Right atrium auricular region (tissue), 2 donors: ENCODE measurements at regions not wholly inside any gene's neighbourhood (a gene's known extent, or its start where the extent isn't known, plus 50 kb on each side); places are given as distances from the start of the nearest gene placed in this dataset.
"Not testable (repeated sequence)": the region's sequence is repeated elsewhere in the genome, so short reads cannot be mapped to it uniquely, and the experiment has no call there.

Experiments used
- DNase-seq: peaks from one replicate; pipeline ENCODE4 v3.0.0-alpha.2; 2019; ENCODE audit warnings: low spot score
- H3K27ac ChIP-seq, 2 donors: fragments of 200-600 bp; sonication (generic); 1 replicate in 1 of 2; 2 replicates in 1 of 2; pipeline ENCODE4 v1.5.1; 2016 to 2019
- H3K27me3 ChIP-seq, 2 donors: fragments of 200-600 bp; sonication (generic); one replicate each; pipeline versions ENCODE4 v1.5.1 to v1.6.0; 2017 to 2019
- H3K36me3 ChIP-seq: fragments of 200-600 bp; sonication (generic); one replicate; pipeline ENCODE4 v1.5.1; 2016
- H3K4me1 ChIP-seq, 2 donors: fragments of 200-600 bp; sonication (generic); one replicate each; pipeline versions ENCODE4 v1.5.1 to v1.6.0; 2017 to 2019
- H3K4me3 ChIP-seq, 2 donors: fragments of 200-600 bp; sonication (generic); 1 replicate in 1 of 2; 2 replicates in 1 of 2; pipeline ENCODE4 v1.5.1; 2017 to 2019; ENCODE audit warnings: mild to moderate bottlenecking in 1 of 2, moderate library complexity in 1 of 2
- H3K9me3 ChIP-seq, 2 donors: fragments of 200-600 bp; sonication (generic); one replicate each; pipeline ENCODE4 v1.5.1; 2019
- TF ChIP-seq, protein P1 (sequence below), 2 donors: fragments of 200-600 bp; sonication (generic); IDR thresholded peaks; one replicate each; pipeline ENCODE4 v1.5.1; 2019; ENCODE audit warnings: antibody characterized with exemption in 2 of 2

DNA sequence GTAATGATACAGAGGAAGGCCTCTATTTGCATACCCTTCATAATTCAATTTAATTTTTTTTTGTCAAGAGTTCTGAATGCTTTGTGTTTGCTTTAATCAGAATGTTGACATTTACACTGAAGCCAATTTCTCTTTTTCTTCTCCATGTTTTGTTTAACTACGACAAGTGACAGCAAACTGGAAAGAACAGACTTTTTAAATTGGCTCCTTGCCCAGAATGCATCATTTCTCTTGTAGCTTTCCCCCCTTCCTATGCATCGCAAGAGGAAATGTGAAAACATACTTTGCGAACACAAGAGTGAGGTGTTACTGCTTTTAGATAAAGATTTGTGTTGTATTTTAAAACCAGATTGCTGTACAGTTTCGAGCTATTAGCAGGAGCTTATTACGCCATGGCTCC, 955.2 kb upstream of the CELF4 start:
- H3K4me3 ChIP-seq: no peak overlapping the region
- no peaks in the 10 kb centered on the region for H3K9me3 ChIP-seq
- H3K27ac ChIP-seq: no peak overlapping the region
- no peak for DNase-seq
- no peaks in the 10 kb centered on the region for H3K36me3 ChIP-seq
- H3K27me3 ChIP-seq: no peaks in the 10 kb centered on the region
- TF ChIP-seq, protein P1, sequence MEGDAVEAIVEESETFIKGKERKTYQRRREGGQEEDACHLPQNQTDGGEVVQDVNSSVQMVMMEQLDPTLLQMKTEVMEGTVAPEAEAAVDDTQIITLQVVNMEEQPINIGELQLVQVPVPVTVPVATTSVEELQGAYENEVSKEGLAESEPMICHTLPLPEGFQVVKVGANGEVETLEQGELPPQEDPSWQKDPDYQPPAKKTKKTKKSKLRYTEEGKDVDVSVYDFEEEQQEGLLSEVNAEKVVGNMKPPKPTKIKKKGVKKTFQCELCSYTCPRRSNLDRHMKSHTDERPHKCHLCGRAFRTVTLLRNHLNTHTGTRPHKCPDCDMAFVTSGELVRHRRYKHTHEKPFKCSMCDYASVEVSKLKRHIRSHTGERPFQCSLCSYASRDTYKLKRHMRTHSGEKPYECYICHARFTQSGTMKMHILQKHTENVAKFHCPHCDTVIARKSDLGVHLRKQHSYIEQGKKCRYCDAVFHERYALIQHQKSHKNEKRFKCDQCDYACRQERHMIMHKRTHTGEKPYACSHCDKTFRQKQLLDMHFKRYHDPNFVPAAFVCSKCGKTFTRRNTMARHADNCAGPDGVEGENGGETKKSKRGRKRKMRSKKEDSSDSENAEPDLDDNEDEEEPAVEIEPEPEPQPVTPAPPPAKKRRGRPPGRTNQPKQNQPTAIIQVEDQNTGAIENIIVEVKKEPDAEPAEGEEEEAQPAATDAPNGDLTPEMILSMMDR (IDR thresholded peaks at IDR 0.05): no peak
- H3K4me1 ChIP-seq: no peaks in the 10 kb centered on the region

- TF ChIP-seq, protein P1 (IDR thresholded peaks at IDR 0.05): no peak
- no peaks in the 10 kb centered on the region for H3K4me1 ChIP-seq
- no peaks in the 10 kb centered on the region for H3K9me3 ChIP-seq
- no peak for DNase-seq
- no peak overlapping the region for H3K27ac ChIP-seq
- no peaks in the 10 kb centered on the region for H3K36me3 ChIP-seq
- no peak overlapping the region for H3K4me3 ChIP-seq
- H3K27me3 ChIP-seq: no peaks in the 10 kb centered on the region
These were observed 936.9 kb upstream of the CELF4 start for GRCh38 chr18:38502539-38502938.

- Histone ChIP-seq H3K27ac (no peak overlapping the region), H3K9me3 (no peaks in the 10 kb centered on the region), H3K36me3 (no peaks in the 10 kb centered on the region), H3K4me3 (no peak overlapping the region), H3K27me3 (no peaks in the 10 kb centered on the region), H3K4me1 (no peaks in the 10 kb centered on the region)
- no peak for DNase-seq
- TF ChIP-seq, protein P1 (IDR thresholded peaks at IDR 0.05): no peak
These were observed 931.7 kb upstream of the CELF4 start for GRCh38 chr18:38497266-38497665.

GRCh38 chr18:38496222-38496793, 930.7 kb upstream of the CELF4 start:
- H3K27ac ChIP-seq: no peak overlapping the region
- no peak for DNase-seq
- TF ChIP-seq, protein P1 (IDR thresholded peaks at IDR 0.05): no peak
- no peak overlapping the region for H3K4me3 ChIP-seq
- no peaks in the 10 kb centered on the region for H3K4me1 ChIP-seq
- H3K9me3 ChIP-seq: no peaks in the 10 kb centered on the region
- no peaks in the 10 kb centered on the region for H3K27me3 ChIP-seq
- no peaks in the 10 kb centered on the region for H3K36me3 ChIP-seq

- no peaks in the 10 kb centered on the region for H3K9me3 ChIP-seq
- no peak overlapping the region for H3K4me3 ChIP-seq
- H3K27ac ChIP-seq: no peak overlapping the region
- H3K27me3 ChIP-seq: no peaks in the 10 kb centered on the region
- H3K4me1 ChIP-seq: no peaks in the 10 kb centered on the region
- TF ChIP-seq, protein P1 (IDR thresholded peaks at IDR 0.05): no peak
- DNase-seq: no peak
- H3K36me3 ChIP-seq: no peaks in the 10 kb centered on the region
These were observed 928.5 kb upstream of the CELF4 start for GRCh38 chr18:38494065-38494464.

GRCh38 chr18:38491195-38491594, 925.6 kb upstream of the CELF4 start:
- TF ChIP-seq, protein P1 (IDR thresholded peaks at IDR 0.05): no peak
- no peaks in the 10 kb centered on the region for H3K9me3 ChIP-seq
- no peak overlapping the region for H3K4me3 ChIP-seq
- no peaks in the 10 kb centered on the region for H3K4me1 ChIP-seq
- no peaks in the 10 kb centered on the region for H3K36me3 ChIP-seq
- no peaks in the 10 kb centered on the region for H3K27me3 ChIP-seq
- DNase-seq: no peak
- H3K27ac ChIP-seq: no peak overlapping the region

- not testable (repeated sequence) for H3K27me3 ChIP-seq, DNase-seq, H3K27ac ChIP-seq, H3K9me3 ChIP-seq, H3K4me3 ChIP-seq, H3K36me3 ChIP-seq, H3K4me1 ChIP-seq
These were observed 924.1 kb upstream of the CELF4 start for GRCh38 chr18:38489721-38490120.
